ENCODE measurements at regions not wholly inside any gene's neighbourhood (a gene's known extent, or its start where the extent isn't known, plus 50 kb on each side); places are given as distances from the start of the nearest gene placed in this dataset.

- TF ChIP-seq CTCF (IDR thresholded peaks at IDR 0.05; ENCODE audit: insufficient read depth, low read depth, low read length) (no peak), EZH2 (IDR thresholded peaks at IDR 0.05; ENCODE audit: insufficient read depth, low read length) (no peak)
These were observed 314.3 kb upstream of the COBL start for GRCh38 chr7:51630933-51631332.

All from astrocyte (in vitro differentiated cells and primary cell).